Stimulated activated CD4-positive, alpha-beta T cell treated with anti-CD3 and anti-CD28 coated beads, Interleukin-4, amount 100 ng/mL, for 48 hours (primary cell): ENCODE measurements at regions not wholly inside any gene's neighbourhood (a gene's known extent, or its start where the extent isn't known, plus 50 kb on each side); places are given as distances from the start of the nearest gene placed in this dataset.

Experiments
- DNase-seq, 2 donors: peaks; one replicate each; pipeline ENCODE4 v3.0.0-alpha.2; 2020; ENCODE audit warnings: low read depth in 2 of 2

GRCh38 chr2:176813156-176813555 lies 399.4 kb upstream of the HNRNPA3 start:
- DNase-seq: no peak

GRCh38 chr2:176813621-176814049 lies 399.0 kb upstream of the HNRNPA3 start:
- no peak for DNase-seq

GRCh38 chr2:176814274-176814673 lies 398.3 kb upstream of the HNRNPA3 start:
- DNase-seq: no peak

GRCh38 chr2:176814740-176815367 lies 397.7 kb upstream of the HNRNPA3 start:
- DNase-seq: no peak

GRCh38 chr2:176817061-176817565 lies 395.5 kb upstream of the HNRNPA3 start:
- DNase-seq: no peak

- no peak for DNase-seq
These were observed 394.5 kb upstream of the HNRNPA3 start for GRCh38 chr2:176818076-176818475.

- DNase-seq: no peak
These were observed 394.0 kb upstream of the HNRNPA3 start for GRCh38 chr2:176818617-176819016.

- no peak for DNase-seq
These were observed 393.3 kb upstream of the HNRNPA3 start for GRCh38 chr2:176819306-176819705.

GRCh38 chr2:176820371-176820932 lies 392.1 kb upstream of the HNRNPA3 start:
- DNase-seq: no peak

- no peak for DNase-seq
These were observed 391.2 kb upstream of the HNRNPA3 start for GRCh38 chr2:176821350-176821749.

- DNase-seq: no peak
These were observed 390.5 kb upstream of the HNRNPA3 start for GRCh38 chr2:176822060-176822459.

GRCh38 chr2:176826356-176826755 lies 386.2 kb upstream of the HNRNPA3 start:
- DNase-seq: no peak

GRCh38 chr2:176826984-176827668 lies 385.5 kb upstream of the HNRNPA3 start:
- peak; percentile 52 to 57 for DNase-seq

- no peak for DNase-seq
These were observed 382.2 kb upstream of the HNRNPA3 start for GRCh38 chr2:176830362-176830761.

GRCh38 chr2:176832086-176832485 lies 380.5 kb upstream of the HNRNPA3 start:
- DNase-seq: no peak

GRCh38 chr2:176833671-176834070 lies 378.9 kb upstream of the HNRNPA3 start:
- DNase-seq: no peak

GRCh38 chr2:176834226-176834625 lies 378.4 kb upstream of the HNRNPA3 start:
- no peak for DNase-seq

GRCh38 chr2:176843208-176843607 lies 369.4 kb upstream of the HNRNPA3 start:
- DNase-seq: no peak

GRCh38 chr2:176844461-176844860 lies 368.1 kb upstream of the HNRNPA3 start:
- DNase-seq: no peak

GRCh38 chr2:176845718-176846117 lies 366.9 kb upstream of the HNRNPA3 start:
- DNase-seq: no peak

- DNase-seq: no peak
These were observed 365.0 kb upstream of the HNRNPA3 start for GRCh38 chr2:176847575-176847974.

- no peak for DNase-seq
These were observed 363.8 kb upstream of the HNRNPA3 start for GRCh38 chr2:176848844-176849243.
